Natural killer cell (primary cell): ENCODE measurements at regions not wholly inside any gene's neighbourhood (a gene's known extent, or its start where the extent isn't known, plus 50 kb on each side); places are given as distances from the start of the nearest gene placed in this dataset.

ENCODE experiments used
- ATAC-seq, 3 donors: fragments of 150-1000 bp in 2 of 3; fragments of 200-7000 bp in 1 of 3; cut with Tn5 transposase; 1 replicate in 1 of 3; 2 replicates in 2 of 3; pipeline ENCODE4 v1.10.0; 2021; ENCODE audit warnings: mild to moderate bottlenecking in 2 of 3, moderate library complexity in 2 of 3
- DNase-seq, 2 donors: peaks; one replicate each; pipeline versions ENCODE4 v3.0.0 to v3.0.0-alpha.2; 2013 to 2021; ENCODE audit warnings: mixed read lengths in 1 of 2
- H3K27ac ChIP-seq: one replicate; pipeline ENCODE4 v1.5.1; 2013; ENCODE audit warnings: mild to moderate bottlenecking, low read length
- H3K27me3 ChIP-seq: one replicate; pipeline ENCODE4 v1.6.1; 2013; ENCODE audit warnings: low read length; ENCODE audit not compliant: control insufficient read depth, insufficient read depth
- H3K36me3 ChIP-seq: one replicate; pipeline ENCODE4 v1.6.1; 2013; ENCODE audit warnings: low read length; ENCODE audit not compliant: control insufficient read depth, insufficient read depth
- H3K4me1 ChIP-seq: one replicate; pipeline ENCODE4 v1.6.1; 2013; ENCODE audit warnings: low read length; ENCODE audit not compliant: control insufficient read depth, insufficient read depth
- H3K4me3 ChIP-seq: one replicate; pipeline ENCODE4 v1.5.1; 2013; ENCODE audit warnings: low read length
- H3K9me3 ChIP-seq: one replicate; pipeline ENCODE4 v1.6.1; 2013; ENCODE audit warnings: low read length; ENCODE audit not compliant: control insufficient read depth, insufficient read depth
- H3K27ac Mint-ChIP-seq, 2 donors: one replicate each; pipeline ENCODE4 v1.8.0; 2022; ENCODE audit warnings: mild to moderate bottlenecking in 2 of 2, mixed read lengths in 2 of 2, moderate library complexity in 1 of 2
- H3K27me3 Mint-ChIP-seq, 2 donors: one replicate each; pipeline ENCODE4 v1.8.0; 2022; ENCODE audit warnings: low read depth in 2 of 2, mixed read lengths in 2 of 2
- H3K36me3 Mint-ChIP-seq: one replicate; pipeline ENCODE4 v1.8.0; 2022; ENCODE audit warnings: mixed read lengths
- H3K4me1 Mint-ChIP-seq, 2 donors: one replicate each; pipeline ENCODE4 v1.8.0; 2022; ENCODE audit warnings: mixed read lengths in 2 of 2
- H3K4me3 Mint-ChIP-seq: one replicate; pipeline ENCODE4 v1.8.0; 2022; ENCODE audit warnings: mild to moderate bottlenecking, moderate library complexity, mixed read lengths
- H3K9me3 Mint-ChIP-seq, 2 donors: one replicate each; pipeline ENCODE4 v1.8.0; 2022; ENCODE audit warnings: mixed read lengths in 2 of 2
- CTCF ChIP-seq: fragments of 200-600 bp; IDR thresholded peaks from one replicate; pipeline ENCODE4 v1.8.0; 2022; ENCODE audit warnings: antibody characterized with exemption
- WGBS: methylation state at CpG from one replicate; pipeline ENCODE4 v1.1.7; 2013; ENCODE audit warnings: missing lambda C conversion rate; ENCODE audit not compliant: insufficient coverage; 5-methylcytosine and 5-hydroxymethylcytosine counted together
- intact Hi-C: fragments of 100-400 bp; cut with micrococcal nuclease; formaldehyde crosslinking; loops from one replicate; pipeline ENCODE4 v1.14.2; 2022

DNA sequence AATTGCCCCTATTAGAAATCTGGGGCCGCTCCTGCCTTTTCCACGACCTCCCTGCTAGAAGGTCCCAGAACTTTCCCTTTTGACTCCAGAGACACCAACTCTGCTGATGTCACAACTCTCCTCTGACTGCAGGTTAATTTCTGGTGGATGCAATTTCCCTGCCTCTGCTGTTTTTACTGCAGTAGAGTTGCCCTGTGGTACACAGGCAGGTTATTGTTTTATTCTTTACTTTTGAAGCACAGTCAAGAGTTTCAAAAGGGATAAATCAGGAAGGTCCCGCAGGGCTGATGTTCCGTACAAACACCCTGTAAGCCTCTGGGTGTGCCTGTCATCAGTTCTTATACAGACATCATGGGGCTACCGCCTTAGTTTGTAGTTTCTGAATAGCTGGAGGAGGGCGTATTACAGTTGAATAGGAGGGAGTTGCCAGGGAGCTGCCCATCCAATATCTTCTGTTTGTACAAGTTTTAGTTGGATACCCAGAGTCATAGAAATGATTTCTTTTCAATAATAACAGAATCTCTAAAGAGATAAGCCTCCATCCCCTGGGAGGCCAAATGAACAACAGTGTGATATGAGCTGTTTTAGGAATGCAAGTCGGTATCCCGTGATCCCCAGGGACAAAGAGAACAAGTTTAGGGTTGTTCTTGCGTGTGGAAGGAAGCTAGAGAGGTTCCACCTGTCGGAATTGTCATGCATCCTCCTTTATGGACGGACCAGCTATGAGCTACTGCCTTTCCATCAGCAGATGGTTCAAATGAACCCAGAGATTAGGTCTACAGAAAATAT, 108.4 kb upstream of the COPS8 start:
- no peaks in the 10 kb centered on the region for H3K36me3 ChIP-seq
- no peaks in the 10 kb centered on the region for H3K9me3 Mint-ChIP-seq
- no peak overlapping the region for H3K4me3 ChIP-seq
- no peaks in the 10 kb centered on the region for H3K9me3 ChIP-seq
- ATAC-seq: no peak
- no peaks in the 10 kb centered on the region for H3K4me1 ChIP-seq
- WGBS: 89% methylated on average over 11 of the region's 11 CpGs
- H3K4me3 Mint-ChIP-seq: no peak overlapping the region
- no peak for DNase-seq
- H3K27me3 ChIP-seq: no peaks in the 10 kb centered on the region
- H3K4me1 Mint-ChIP-seq: no peaks in the 10 kb centered on the region
- H3K27ac ChIP-seq: no peak overlapping the region
- H3K27me3 Mint-ChIP-seq: peaks cover 10 to 46% of the 10 kb centered on the region in 2 donors
- TF ChIP-seq CTCF: no peak
- no peak overlapping the region for H3K27ac Mint-ChIP-seq
- no peaks in the 10 kb centered on the region for H3K36me3 Mint-ChIP-seq
- intact Hi-C loops: no loop called here

GRCh38 chr2:236977852-236978398, 107.8 kb upstream of the COPS8 start:
- Histone ChIP-seq H3K27me3 (no peaks in the 10 kb centered on the region), H3K9me3 (no peaks in the 10 kb centered on the region), H3K4me3 (no peak overlapping the region), H3K4me1 (no peaks in the 10 kb centered on the region), H3K36me3 (no peaks in the 10 kb centered on the region), H3K27ac (no peak overlapping the region)
- 94% methylated on average over 6 of the region's 7 CpGs for WGBS
- ATAC-seq (no peak), DNase-seq (no peak)
- H3K36me3 Mint-ChIP-seq: no peaks in the 10 kb centered on the region
- TF ChIP-seq CTCF: no peak
- no peak overlapping the region for H3K4me3 Mint-ChIP-seq
- H3K4me1 Mint-ChIP-seq: no peaks in the 10 kb centered on the region
- no peaks in the 10 kb centered on the region for H3K9me3 Mint-ChIP-seq
- H3K27ac Mint-ChIP-seq: no peak overlapping the region
- intact Hi-C loops: no loop called here
- H3K27me3 Mint-ChIP-seq: peaks cover 15 to 40% of the 10 kb centered on the region in 2 donors

- TF ChIP-seq CTCF: no peak
- Mint-ChIP-seq H3K9me3 (no peaks in the 10 kb centered on the region), H3K27ac (no peak overlapping the region), H3K27me3 (peaks cover 18 to 29% of the 10 kb centered on the region in 2 donors), H3K4me3 (no peak overlapping the region), H3K36me3 (no peaks in the 10 kb centered on the region), H3K4me1 (no peaks in the 10 kb centered on the region)
- no peaks in the 10 kb centered on the region for H3K27me3 ChIP-seq
- H3K9me3 ChIP-seq: no peaks in the 10 kb centered on the region
- intact Hi-C loops: no loop called here
- H3K4me3 ChIP-seq: no peak overlapping the region
- no peak overlapping the region for H3K27ac ChIP-seq
- DNase-seq (no peak), ATAC-seq (no peak)
- no peaks in the 10 kb centered on the region for H3K36me3 ChIP-seq
- H3K4me1 ChIP-seq: no peaks in the 10 kb centered on the region
- 99% methylated on average over 3 of the region's 3 CpGs for WGBS
Observed at GRCh38 chr2:236979664-236980063, 106.0 kb upstream of the COPS8 start.
